MCF 10A (cell line): ENCODE measurements at regions not wholly inside any gene's neighbourhood (a gene's known extent, or its start where the extent isn't known, plus 50 kb on each side); places are given as distances from the start of the nearest gene placed in this dataset.

Experiments
- BruUV-seq: library from RNA; stranded (reverse); fragments of 400-500 nt; replicated peaks from 2 replicates; lab custom pipeline; 2021; lab: Mats Ljungman, UMichigan
- CTCF ChIA-PET: fragments of 300-600 bp; sonication (Branson Sonifier 250); formaldehyde crosslinking; extraction: SDS; loops from one replicate; lab custom pipeline; 2021; ENCODE audit warnings: antibody characterized with exemption, inconsistent platforms; lab: Yijun Ruan, JAX
- POLR2A ChIA-PET: fragments of 300-600, 350-650 bp; sonication (Branson Sonifier 250); formaldehyde crosslinking; extraction: SDS; loops from one replicate; lab custom pipeline; 2020; ENCODE audit warnings: antibody characterized with exemption, inconsistent platforms; lab: Yijun Ruan, JAX
- DNase-seq: peaks from one replicate; pipeline ENCODE4 v3.0.0-alpha.2; 2018; ENCODE audit not compliant: unreplicated experiment
- H3K27ac Mint-ChIP-seq: one replicate; pipeline ENCODE4 v1.8.0; 2022; ENCODE audit warnings: mild to moderate bottlenecking, low read depth, mixed read lengths; ENCODE audit not compliant: unreplicated experiment
- H3K27me3 Mint-ChIP-seq: one replicate; pipeline ENCODE4 v1.8.0; 2022; ENCODE audit warnings: mixed read lengths; ENCODE audit not compliant: insufficient read depth, unreplicated experiment
- H3K36me3 Mint-ChIP-seq: one replicate; pipeline ENCODE4 v1.8.0; 2022; ENCODE audit warnings: mild to moderate bottlenecking, moderate library complexity, mixed read lengths; ENCODE audit not compliant: insufficient read depth, unreplicated experiment
- H3K4me1 Mint-ChIP-seq: one replicate; pipeline ENCODE4 v1.8.0; 2022; ENCODE audit warnings: mixed read lengths; ENCODE audit not compliant: insufficient read depth, unreplicated experiment
- H3K4me3 Mint-ChIP-seq: one replicate; pipeline ENCODE4 v1.8.0; 2022; ENCODE audit warnings: mild to moderate bottlenecking, moderate library complexity, mixed read lengths; ENCODE audit not compliant: unreplicated experiment
- H3K9me3 Mint-ChIP-seq: one replicate; pipeline ENCODE4 v1.8.0; 2022; ENCODE audit warnings: mixed read lengths; ENCODE audit not compliant: unreplicated experiment
- intact Hi-C: fragments of 100-400 bp; cut with micrococcal nuclease; formaldehyde crosslinking; loops from 2 replicates; pipeline ENCODE4 v1.14.1; 2022
- TF ChIP-seq, protein P1 (sequence below): fragments of 200-600 bp; IDR thresholded peaks from one replicate; pipeline ENCODE4 v1.8.0; 2022; ENCODE audit warnings: antibody characterized with exemption, mild to moderate bottlenecking; ENCODE audit not compliant: unreplicated experiment

- no TSS peak for BruUV-seq
- no peak for DNase-seq
- Mint-ChIP-seq H3K27me3 (no peaks in the 10 kb centered on the region), H3K36me3 (peaks cover 24% of the 10 kb centered on the region), H3K4me3 (no peak overlapping the region), H3K9me3 (no peaks in the 10 kb centered on the region), H3K27ac (no peak overlapping the region), H3K4me1 (peaks cover 15% of the 10 kb centered on the region)
- ChIA-PET POLR2A (interaction anchor here (0.6 kb wide), 1 partner anchor 417 kb away, joined by 3 read pairs; no protein-coding TSS in a partner anchor), CTCF (interaction anchor here (1.4 kb wide), 1 partner anchor 281 kb away, joined by 4 read pairs; no protein-coding TSS in a partner anchor)
- TF ChIP-seq, protein P1, sequence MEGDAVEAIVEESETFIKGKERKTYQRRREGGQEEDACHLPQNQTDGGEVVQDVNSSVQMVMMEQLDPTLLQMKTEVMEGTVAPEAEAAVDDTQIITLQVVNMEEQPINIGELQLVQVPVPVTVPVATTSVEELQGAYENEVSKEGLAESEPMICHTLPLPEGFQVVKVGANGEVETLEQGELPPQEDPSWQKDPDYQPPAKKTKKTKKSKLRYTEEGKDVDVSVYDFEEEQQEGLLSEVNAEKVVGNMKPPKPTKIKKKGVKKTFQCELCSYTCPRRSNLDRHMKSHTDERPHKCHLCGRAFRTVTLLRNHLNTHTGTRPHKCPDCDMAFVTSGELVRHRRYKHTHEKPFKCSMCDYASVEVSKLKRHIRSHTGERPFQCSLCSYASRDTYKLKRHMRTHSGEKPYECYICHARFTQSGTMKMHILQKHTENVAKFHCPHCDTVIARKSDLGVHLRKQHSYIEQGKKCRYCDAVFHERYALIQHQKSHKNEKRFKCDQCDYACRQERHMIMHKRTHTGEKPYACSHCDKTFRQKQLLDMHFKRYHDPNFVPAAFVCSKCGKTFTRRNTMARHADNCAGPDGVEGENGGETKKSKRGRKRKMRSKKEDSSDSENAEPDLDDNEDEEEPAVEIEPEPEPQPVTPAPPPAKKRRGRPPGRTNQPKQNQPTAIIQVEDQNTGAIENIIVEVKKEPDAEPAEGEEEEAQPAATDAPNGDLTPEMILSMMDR: no peak
- intact Hi-C loops: no loop called here
Measured at GRCh38 chr3:127033171-127033570, 50.3 kb downstream of the PLXNA1 start.

- H3K4me3 Mint-ChIP-seq: no peak overlapping the region
- POLR2A ChIA-PET: no interaction called here
- H3K27me3 Mint-ChIP-seq: no peaks in the 10 kb centered on the region
- DNase-seq: no peak
- intact Hi-C loops: no loop called here
- peaks cover 17% of the 10 kb centered on the region for H3K4me1 Mint-ChIP-seq
- TF ChIP-seq, protein P1: no peak
- CTCF ChIA-PET: interaction anchor here (0.6 to 0.7 kb wide), 3 partner anchors 19 to 241 kb away, joined by 3 read pairs; no protein-coding TSS in a partner anchor
- BruUV-seq: no TSS peak
- no peak overlapping the region for H3K27ac Mint-ChIP-seq
- peaks cover 24% of the 10 kb centered on the region for H3K36me3 Mint-ChIP-seq
- no peaks in the 10 kb centered on the region for H3K9me3 Mint-ChIP-seq
Measured at GRCh38 chr3:127033786-127034185, 50.9 kb downstream of the PLXNA1 start.

- ChIA-PET POLR2A (no interaction called here), CTCF (interaction anchor here (0.6 to 0.7 kb wide), 4 partner anchors 20 to 395 kb away, joined by 3 read pairs; no protein-coding TSS in a partner anchor)
- peaks cover 24% of the 10 kb centered on the region for H3K36me3 Mint-ChIP-seq
- intact Hi-C loops: no loop called here
- TF ChIP-seq, protein P1: no peak
- H3K4me3 Mint-ChIP-seq: no peak overlapping the region
- H3K27ac Mint-ChIP-seq: peak overlapping the region; percentile 71
- no peaks in the 10 kb centered on the region for H3K9me3 Mint-ChIP-seq
- no TSS peak for BruUV-seq
- no peaks in the 10 kb centered on the region for H3K27me3 Mint-ChIP-seq
- peaks cover 20% of the 10 kb centered on the region for H3K4me1 Mint-ChIP-seq
- DNase-seq: no peak
Measured at GRCh38 chr3:127034195-127034989, 51.5 kb downstream of the PLXNA1 start.

DNA sequence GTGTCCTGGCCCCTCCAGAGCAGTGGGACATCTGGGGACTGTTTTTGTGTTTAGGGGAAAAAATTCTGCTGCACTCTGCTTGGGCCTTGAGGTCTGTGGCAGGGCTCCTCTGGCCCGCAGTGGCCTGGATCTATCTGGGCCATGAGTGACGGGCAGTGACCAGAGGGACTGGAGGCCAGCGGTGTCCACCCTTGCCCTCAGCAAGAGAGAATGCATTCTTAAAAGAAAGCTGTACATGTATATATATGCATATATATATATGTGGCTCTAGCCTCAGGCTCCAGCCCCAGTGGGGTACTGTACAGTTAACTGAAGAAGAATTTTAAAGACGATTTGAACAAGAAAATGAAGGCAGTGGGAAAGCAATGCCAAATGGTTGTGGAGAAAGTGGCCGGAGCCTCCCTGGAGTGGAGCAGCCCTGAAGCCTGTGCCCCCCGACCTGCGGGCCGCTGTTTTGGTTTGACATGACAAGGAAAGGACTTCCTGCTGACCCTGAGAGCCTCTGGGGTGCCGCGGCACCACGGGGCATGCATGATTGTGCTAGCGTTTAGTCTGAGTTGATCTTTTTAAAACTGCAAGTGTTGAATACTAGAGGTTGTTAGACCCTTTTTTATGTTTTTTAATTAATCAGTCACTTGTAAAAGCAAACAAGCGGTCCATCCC is 52.2 kb downstream of the PLXNA1 start:
- BruUV-seq: TSS peak; percentile 17
- CTCF ChIA-PET: interaction anchor here (0.6 to 1.3 kb wide), 4 partner anchors 24 to 421 kb away, joined by 3 read pairs; no protein-coding TSS in a partner anchor
- Mint-ChIP-seq H3K4me1 (peaks cover 20% of the 10 kb centered on the region), H3K4me3 (no peak overlapping the region), H3K36me3 (peaks cover 24% of the 10 kb centered on the region), H3K27me3 (no peaks in the 10 kb centered on the region), H3K27ac (peak overlapping the region; percentile 71), H3K9me3 (no peaks in the 10 kb centered on the region)
- DNase-seq: no peak
- POLR2A ChIA-PET: interaction anchor here (0.9 to 1.6 kb wide), 7 partner anchors 16 to 422 kb away, joined by 3 to 5 read pairs (median 5); no protein-coding TSS in a partner anchor
- TF ChIP-seq, protein P1: no peak
- intact Hi-C loops: no loop called here
